ENCODE measurements at regions not wholly inside any gene's neighbourhood (a gene's known extent, or its start where the extent isn't known, plus 50 kb on each side); places are given as distances from the start of the nearest gene placed in this dataset.

DNA sequence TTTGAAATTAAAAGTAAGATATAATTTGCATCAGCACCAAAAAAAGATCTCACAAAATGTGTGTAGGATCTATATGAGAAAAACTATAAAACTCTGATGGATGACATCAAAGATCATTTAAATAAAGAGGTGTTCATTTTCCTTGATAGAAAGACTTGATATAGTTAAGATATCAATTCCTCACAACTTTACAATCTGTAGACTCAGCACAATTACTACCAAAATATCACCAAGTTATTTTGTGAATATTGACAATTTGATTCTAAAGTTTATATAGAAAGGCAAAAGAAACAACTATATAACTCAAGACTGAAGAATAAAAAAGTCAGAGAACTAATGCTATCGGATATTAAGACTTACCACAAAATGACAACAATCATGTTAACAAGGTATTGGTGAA, 638.9 kb downstream of the HS3ST4 start:
- TF ChIP-seq CTCF (IDR thresholded peaks at IDR 0.05) (no peak), POLR2AphosphoS5 (IDR thresholded peaks at IDR 0.05) (no peak), POLR2A (IDR thresholded peaks at IDR 0.05) (no peak)

All from upper lobe of left lung (tissue), 4 donors.